ENCODE measurements at regions not wholly inside any gene's neighbourhood (a gene's known extent, or its start where the extent isn't known, plus 50 kb on each side); places are given as distances from the start of the nearest gene placed in this dataset.

DNA sequence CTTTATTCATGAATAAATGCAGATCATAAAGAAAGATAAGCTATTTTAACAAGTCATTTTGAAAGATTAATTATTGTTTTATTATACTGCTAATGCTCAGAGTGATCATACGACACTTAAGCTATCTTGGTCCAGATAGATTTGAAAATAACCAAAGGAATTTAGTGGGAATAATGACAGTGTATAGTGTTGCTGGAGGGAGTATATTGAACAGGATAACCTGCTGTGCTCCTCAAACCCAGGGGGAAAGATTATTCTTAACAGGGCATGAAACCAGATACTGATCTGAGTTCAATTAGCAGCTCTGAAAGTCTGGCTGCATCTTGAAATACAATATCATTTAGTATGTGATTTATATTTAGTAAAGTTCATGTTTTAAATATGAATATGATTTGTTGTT lies 216.3 kb upstream of the ITGA4 start:
- FAIRE-seq (peak; percentile 33), DNase-seq (ENCODE audit: insufficient read length, low spot score) (no peak)

DNA sequence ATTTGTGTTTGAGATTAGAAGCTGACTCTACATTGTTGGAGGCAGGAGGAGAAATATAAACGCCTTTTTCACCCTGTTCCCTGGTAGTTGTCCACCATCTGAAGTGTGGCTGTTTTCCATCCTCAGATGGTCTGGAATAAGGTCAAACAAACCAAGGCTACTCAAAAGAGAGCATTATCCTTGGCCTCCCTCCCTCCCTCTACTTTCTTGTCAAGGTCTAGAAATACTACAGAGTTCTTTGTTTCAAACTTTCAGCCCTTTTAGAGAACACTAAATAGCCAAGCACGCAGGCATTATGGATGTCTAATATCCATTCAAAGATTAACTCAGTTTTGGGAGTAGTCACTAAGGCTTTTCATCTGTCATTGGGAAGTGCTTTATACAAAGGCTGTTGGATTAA lies 215.8 kb upstream of the ITGA4 start:
- FAIRE-seq (no peak), DNase-seq (ENCODE audit: insufficient read length, low spot score) (no peak)

DNA sequence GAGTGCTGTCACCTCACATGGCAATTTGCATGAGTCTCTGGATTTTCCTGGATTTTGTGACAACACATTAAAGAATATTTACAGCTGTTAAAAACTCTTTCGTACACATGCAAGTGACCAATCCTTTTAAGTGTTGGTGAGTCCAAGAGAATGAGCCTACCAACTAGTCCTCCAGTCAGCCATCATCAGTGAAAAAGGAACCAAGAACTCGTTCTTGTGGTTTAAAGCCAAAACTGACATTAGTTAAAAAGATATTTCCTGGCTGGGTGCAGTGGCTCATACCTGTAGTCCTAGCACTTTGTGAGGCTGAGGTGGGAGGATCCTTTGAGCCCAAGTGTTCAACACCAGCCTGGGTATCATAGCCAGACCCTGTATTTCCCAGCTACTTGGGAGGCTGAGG lies 215.4 kb upstream of the ITGA4 start:
- FAIRE-seq (peak; percentile 78), DNase-seq (ENCODE audit: insufficient read length, low spot score) (no peak)

DNA sequence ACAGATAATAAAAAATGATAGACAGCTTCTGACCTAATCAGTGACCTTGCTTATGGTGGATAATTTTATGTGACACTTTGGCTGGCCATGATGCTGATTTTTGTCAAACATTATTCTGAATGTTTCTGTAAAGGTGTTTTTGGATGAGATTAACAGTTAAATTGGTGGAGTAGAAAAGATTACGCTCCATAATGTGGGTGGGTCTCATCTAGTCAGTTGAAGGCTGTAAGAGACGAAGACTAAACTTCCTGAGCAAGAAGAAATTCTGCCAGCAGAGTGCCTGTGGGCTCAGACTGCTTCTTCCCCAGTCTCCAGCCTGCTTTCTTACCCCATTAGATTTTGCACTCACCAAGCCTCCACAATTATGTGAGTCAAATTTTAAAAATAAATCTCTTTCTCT lies 214.9 kb upstream of the ITGA4 start:
- FAIRE-seq, result peak; percentile 35
- no peak for DNase-seq (ENCODE audit: insufficient read length, low spot score)

DNA sequence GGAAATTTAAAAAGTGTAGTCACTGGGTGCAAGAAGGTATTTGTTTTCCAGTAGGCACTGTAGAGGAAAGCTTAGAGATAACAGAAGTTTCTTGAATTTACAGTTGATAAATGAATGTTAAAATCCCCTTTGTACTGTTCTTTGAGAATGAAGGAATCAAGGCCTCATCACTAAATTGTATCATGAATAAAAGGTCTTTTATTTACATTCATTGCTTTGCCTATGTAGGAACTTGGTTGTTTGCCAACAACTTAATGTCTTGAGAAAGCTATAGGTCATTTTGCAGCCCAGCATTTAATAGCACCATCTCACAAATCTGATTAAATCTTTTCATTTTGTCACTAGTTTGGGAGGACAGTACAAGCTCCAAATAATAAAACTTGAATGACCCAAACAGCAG lies 213.9 kb upstream of the ITGA4 start:
- FAIRE-seq (no peak), DNase-seq (ENCODE audit: insufficient read length, low spot score) (no peak)

DNA sequence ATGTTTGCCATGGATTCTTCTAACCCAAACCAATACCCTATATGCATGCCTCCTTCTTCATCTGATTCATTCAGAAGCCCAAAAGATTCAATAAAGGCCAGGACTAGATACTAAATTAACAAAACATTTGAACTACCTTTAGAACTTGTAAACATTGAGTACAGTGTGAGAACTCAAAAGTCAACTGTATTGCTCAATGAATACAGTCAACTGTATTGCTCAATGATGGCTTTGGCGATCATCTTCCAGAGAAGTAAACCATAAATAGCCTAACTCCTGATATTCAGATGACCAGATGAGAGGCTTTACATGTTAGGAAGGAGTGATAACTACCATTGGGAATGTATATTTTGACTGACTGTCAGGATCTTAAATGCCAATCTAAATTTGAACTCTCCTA lies 206.5 kb upstream of the ITGA4 start:
- peak; percentile 4 for FAIRE-seq
- no peak for DNase-seq (ENCODE audit: insufficient read length, low spot score)

DNA sequence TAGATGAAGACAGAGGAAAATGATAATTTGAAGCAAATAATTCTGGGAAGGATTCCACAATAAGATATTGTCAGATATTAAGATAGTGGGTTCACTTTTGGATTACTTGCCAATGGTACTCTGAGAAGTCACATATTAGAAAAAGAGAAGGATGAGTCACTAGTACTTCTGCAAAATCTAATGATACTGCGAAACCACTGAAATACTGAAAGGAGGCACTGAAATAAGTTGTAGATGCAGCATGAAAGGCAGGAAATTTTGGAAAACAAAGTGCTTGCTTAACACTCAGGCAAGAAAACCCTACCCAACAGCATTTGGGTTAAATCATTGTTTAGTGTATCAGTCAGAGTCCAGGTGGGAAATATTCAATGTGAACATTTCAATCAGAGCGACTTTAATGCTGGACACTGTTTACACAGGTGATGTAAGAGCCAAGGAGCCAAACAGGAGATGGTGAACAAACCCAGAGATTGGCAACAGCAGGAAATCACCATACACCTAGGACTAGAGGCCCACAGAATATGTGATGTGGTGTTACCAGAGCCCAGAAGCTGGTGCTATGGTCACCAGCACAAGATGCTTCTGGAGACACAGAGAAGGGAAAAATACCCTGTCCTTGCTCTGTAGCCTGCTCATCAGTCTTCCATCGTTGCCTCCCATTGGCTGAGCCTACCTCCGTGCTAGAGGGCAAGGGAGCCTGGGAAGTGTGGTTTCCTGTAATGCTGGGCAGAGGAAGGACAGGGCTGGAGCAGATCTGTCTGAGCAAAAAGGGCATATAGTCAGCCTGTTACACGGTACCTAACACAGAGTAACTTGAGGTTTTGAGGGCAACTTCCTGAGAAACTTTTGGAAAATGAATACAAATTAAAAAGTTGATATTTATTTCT lies 204.7 kb upstream of the ITGA4 start:
- DNase-seq (ENCODE audit: insufficient read length, low spot score) (no peak), FAIRE-seq (peak; percentile 51)

DNA sequence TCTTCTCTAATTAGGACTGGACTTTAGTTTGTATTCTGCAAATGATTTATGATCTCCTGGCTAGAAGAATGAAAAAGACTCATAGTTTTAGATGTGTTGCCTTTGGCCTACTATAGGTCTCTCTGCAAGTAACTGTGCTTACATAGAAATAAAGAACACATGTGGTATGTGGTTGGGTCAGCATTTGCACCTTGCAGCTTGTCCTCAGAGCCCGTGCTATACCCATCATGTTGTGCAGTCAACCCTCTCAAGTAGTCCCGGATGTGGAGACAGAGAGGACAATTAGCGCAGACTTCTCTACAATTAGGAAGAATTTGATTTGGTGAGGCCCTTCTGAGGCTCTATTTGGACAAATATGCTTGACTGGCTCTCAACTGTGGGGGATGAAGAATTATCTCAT lies 203.7 kb upstream of the ITGA4 start:
- DNase-seq (ENCODE audit: insufficient read length, low spot score) (no peak), FAIRE-seq (no peak)

DNA sequence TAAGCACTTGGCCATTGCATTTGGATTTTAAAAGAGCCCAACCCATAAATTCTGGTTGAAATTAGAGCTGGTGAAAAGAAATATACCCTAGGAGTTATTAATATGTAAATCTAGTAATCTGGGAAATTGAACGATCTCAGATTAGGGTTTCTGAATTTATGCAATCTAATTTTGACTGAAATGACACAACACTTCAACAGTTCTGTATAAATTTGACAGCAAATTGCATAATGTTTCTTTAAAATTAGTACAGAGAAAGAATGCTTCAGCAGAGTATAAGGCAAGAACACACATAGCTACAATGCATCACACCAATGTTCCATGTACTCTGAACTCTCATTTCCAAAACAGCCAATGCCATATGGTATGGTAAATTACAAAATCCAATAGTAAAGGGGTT lies 201.5 kb upstream of the ITGA4 start:
- DNase-seq (ENCODE audit: insufficient read length, low spot score) (no peak), FAIRE-seq (no peak)

DNA sequence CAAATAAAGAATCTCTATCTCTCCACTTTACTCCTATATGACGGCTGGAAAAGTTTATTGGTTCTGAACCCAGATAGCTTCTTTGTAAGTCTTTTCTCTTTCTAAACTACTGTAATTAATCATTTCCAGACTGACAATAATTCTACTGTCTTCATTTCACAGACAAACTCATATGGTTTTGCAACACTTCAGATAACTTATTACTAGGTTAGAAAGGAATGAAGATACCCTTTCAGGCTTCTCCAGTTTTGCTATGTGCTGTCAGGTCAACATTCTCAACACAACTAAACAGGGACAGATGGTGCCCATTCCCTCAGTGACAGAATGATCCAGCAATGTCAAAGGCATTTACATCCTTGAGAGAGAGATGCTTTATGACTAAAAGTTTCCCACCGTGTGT lies 198.5 kb upstream of the ITGA4 start:
- DNase-seq (ENCODE audit: insufficient read length, low spot score), result no peak

DNA sequence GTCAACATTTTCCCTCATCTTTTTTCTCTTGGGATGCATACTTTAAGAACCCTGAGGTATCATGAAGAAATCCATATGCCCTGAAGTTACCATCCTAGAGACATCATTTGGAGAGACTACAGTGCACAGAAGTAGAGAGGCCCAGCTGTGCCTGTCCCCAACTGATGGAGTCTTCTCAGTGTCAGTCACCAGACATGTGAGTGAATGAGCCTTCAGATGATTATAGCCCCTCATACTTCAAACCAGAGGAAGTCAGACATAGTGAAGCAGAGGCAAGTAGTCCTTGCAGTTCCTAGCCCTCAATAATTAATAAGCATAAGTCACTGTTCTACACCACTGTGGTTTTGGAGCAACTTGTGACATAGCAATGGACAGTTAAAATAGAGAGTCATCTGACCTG lies 194.4 kb upstream of the ITGA4 start:
- peak; percentile 78 for FAIRE-seq
- DNase-seq (ENCODE audit: insufficient read length, low spot score), result no peak

More for the DNA sequence above, 198.5 kb upstream of the ITGA4 start:
- FAIRE-seq, result peak; percentile 71

DNA sequence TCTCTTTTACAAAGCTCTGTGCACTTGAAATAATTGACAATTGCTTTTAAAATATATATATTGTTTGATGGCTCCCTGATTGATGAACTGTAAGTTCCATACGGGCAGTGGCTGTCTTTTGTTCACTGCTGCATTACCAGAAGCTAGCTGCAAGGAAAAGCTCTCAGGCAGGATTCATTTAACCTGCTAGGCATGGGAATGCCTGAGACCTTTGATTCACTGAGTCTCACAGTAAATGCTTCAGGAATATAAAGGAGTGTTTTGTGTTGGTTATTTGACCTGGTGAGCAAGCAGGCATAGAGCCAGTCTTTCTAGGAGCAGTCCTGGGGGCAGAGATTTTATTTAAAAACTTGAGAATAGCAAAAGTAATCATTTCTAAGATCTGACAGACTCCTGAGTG lies 193.2 kb upstream of the ITGA4 start:
- DNase-seq (ENCODE audit: insufficient read length, low spot score) (no peak), FAIRE-seq (no peak)

DNA sequence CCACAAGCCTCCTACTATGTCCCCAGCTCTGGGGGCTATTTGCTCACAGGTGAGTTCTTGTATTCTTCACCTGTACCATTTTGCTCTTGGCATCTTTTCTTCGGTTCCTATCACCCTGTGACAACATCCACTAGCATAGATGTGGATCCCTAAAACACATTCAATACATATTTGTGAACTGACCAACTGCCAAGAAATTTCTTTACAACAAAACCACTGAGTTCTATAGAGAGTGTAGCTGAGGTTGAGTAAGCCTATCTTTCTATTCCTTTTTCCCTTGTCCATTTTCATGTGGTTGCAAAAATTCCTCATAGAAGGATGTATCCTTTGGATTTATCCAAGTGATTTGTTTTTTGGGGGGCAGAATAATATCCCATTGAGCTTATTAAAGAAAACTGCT lies 192.7 kb upstream of the ITGA4 start:
- FAIRE-seq, result no peak
- no peak for DNase-seq (ENCODE audit: insufficient read length, low spot score)

DNA sequence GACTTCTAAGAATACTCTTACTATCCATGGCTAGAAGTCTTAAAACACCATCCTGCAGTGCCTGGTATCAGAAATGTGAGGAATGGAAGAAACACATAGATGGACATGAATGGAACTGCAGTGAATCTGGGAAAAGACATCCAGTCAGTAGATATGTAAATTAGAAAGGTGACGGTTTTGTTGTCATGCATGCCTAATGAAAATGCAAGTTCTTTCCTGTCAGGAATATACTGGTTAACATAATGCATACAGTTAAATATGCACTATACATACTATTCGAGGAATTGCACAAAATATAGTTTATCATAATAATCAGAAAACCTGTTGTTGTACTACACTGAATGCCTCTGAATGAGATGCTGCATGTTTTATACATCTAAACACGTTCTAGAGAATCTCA lies 190.6 kb upstream of the ITGA4 start:
- no peak for DNase-seq (ENCODE audit: insufficient read length, low spot score)
- no peak for FAIRE-seq

DNA sequence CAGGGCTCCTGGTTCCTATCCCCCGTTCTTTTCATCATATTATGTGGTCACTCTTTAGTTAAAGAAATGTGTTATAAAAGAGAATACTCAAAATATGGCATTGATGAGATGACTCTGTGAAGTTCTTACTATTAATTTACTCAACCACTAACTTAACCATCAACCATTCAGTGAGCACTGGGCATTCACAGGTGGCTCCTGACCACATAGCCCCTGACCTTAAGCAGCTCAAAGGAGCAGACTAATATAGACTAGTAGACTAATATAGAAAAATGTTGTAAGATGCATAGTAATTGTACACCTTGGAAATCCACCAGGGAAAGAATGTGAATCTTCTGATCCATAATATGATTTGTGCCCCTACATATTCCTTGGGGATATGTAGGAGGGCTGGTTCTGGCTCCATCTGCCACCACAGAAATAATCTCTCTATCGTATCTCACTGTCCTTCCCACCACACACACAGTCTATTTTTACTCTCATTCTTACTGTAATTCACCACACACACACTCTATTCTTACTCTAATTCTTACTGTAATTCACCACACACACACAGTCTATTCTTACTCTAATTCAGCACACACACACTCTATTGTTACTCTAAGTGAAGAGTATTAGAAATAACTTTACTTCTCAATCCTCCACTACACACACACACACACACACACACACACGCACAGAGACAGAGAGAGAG lies 188.9 kb upstream of the ITGA4 start:
- DNase-seq (ENCODE audit: insufficient read length, low spot score) (no peak), FAIRE-seq (peak; percentile 67)

DNA sequence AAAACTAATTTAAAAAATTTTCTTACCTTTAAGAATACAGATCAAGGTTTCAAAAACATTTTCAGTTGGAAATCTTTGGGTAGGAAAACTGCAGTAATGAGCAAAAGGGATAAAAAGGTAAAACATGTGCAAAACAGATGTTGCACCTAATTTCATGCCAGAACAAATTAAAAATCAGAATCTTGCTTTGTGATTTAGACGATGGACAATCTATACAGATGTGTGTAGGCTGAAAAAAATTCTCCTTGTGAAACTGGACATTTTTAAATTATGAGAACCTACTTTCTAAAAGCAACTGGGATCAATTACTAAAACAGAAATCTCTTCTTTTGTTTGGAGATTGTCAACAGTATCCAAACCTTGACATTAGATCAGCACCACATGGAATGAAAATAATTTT lies 183.2 kb upstream of the ITGA4 start:
- no peak for DNase-seq (ENCODE audit: insufficient read length, low spot score)
- no peak for FAIRE-seq

DNA sequence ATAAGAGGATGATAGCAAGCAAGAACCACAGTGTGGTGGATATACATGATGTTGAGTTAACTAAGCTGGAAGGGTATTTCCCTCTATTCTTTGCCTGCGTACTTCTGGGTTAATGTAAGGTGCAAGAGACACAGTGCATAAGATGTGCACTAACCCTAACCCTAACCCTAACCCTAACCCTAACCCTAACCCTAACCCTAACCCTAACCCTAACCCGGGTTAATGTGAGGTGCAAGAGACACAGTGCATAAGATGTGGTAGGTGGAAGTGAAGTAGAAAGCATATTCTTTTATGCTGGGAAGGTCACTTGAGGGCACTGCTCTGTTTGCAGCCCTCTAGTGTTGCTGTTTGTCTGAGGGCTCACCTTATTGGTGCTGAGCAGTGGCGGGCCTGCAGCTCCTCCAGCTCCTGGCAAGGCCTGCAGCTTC lies 181.5 kb upstream of the ITGA4 start:
- FAIRE-seq, result no peak

DNA sequence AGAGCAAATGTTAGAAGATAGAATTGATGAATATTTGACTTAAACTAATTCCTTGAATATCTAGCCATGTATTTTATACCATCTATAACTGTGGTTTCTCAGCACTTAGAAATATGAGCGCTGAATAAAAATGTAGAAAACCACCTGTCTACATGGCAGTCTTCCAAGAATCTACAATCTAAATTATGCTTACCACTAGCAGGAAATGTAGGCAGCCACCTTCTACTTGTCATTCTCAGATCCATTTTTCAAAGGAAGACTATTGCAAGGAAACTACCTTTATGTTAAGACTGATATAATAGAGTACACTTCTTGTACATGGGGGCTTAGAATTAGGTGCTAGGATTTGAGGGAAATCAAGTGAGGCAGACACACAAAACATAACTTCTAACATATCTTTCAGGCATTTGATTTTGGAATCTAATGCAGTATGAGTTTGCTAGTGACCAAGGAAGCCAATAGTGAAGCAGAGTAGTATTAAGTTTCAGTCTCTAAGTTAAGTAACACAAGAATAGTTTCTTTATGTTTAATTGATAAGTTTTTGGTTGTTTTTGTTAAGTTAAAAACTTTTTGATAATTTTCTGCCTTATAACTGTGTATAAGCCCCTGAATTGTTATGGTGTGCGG lies 175.9 kb upstream of the ITGA4 start:
- DNase-seq (ENCODE audit: insufficient read length, low spot score) (no peak), FAIRE-seq (peak; percentile 71)

More for the DNA sequence above, 181.5 kb upstream of the ITGA4 start:
- no peak for DNase-seq (ENCODE audit: insufficient read length, low spot score)

DNA sequence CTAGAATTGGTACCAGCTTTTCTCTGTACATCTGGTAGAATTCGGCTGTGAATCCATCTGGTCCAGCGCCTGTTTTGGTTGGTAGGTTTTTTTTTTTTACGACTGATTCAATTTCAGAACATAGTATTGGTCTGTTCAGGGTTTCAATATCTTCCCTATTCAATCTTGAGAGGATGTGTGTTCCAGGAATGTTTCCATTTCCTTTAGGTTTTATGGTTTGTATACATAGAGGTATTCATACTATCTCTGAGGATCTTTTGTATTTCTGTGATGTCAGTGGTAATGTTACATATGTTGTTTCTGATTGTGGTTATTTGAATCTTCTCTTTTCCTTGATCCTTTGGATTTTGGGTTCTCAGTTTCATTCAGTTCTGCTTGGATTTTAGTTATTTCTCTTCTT lies 172.1 kb upstream of the ITGA4 start:
- FAIRE-seq (peak; percentile 66), DNase-seq (ENCODE audit: insufficient read length, low spot score) (no peak)

DNA sequence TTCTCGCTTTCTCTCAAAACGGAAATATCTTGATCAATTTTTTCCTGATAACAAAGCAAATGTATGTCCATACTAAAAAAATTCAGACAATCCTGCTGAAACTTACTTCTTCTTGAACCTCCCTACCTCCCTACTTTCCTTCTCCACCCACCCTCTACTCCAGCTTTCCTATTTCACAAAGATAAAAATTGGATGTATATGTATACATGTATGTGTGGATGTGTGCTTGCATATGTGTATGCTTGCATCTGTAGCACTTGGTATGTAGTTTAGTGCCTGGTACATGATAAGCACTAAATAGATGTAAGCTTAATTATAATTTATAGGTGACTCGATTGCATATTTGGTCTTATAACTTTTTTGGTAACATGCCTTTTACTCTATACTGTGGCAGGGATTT lies 167.5 kb upstream of the ITGA4 start:
- FAIRE-seq (no peak), DNase-seq (ENCODE audit: insufficient read length, low spot score) (no peak)

DNA sequence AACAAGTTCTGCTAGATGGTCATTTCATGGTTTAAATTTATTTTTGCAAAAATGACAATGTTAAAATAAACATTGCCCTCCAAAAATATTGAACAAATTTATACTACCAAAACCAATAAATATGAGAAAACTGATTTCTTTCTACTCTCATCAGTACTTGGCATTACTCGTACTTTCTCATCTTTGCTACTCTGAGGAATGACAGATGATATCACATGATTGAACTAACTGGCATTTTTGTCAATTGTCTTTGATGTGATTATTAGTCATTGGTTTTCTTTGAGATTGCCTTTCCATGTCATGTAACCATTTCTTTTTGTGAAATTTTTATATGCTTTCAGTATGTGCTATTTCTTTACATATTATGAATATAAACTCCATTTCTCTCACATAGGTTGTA lies 167.0 kb upstream of the ITGA4 start:
- DNase-seq (ENCODE audit: insufficient read length, low spot score) (no peak), FAIRE-seq (peak; percentile 23)

DNA sequence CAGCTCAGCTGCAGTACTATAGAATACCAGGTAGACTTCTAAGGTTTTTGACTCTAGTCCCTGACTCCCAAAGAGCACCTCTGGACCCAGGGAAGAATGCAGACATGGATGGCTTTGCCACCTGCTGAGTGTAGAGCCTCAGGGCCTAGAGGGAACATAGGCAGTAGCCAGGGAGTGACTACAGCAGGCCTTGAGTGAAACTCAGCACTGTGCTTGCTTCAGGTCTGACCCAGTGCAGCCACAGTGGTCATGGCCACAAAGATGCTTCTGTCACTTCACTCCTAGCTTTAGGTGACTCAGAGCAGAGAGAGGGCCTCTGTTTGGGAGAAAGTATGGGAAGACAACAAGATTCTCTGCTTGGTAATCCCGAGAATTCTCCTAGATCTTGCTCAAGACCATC lies 162.2 kb upstream of the ITGA4 start:
- peak; percentile 8 for FAIRE-seq
- DNase-seq (ENCODE audit: insufficient read length, low spot score), result no peak
